HPDE6-E6E7 (cell line): ENCODE measurements at regions not wholly inside any gene's neighbourhood (a gene's known extent, or its start where the extent isn't known, plus 50 kb on each side); places are given as distances from the start of the nearest gene placed in this dataset.
"Not testable (repeated sequence)": the region's sequence is repeated elsewhere in the genome, so short reads cannot be mapped to it uniquely, and the experiment has no call there.

ENCODE experiments used
- DNase-seq: peaks from one replicate; pipeline ENCODE4 v3.0.0; 2011; ENCODE audit warnings: missing footprints; ENCODE audit errors: extremely low spot score

GRCh38 chr2:16203691-16204090 is 263.3 kb downstream of the MYCN start:
- DNase-seq = no peak

GRCh38 chr2:16203069-16203468 is 262.7 kb downstream of the MYCN start:
- DNase-seq = no peak

GRCh38 chr2:16202266-16203020 is 262.1 kb downstream of the MYCN start:
- DNase-seq = no peak

GRCh38 chr2:16201848-16202247 is 261.5 kb downstream of the MYCN start:
- no peak for DNase-seq

- DNase-seq = no peak
These were observed 260.3 kb downstream of the MYCN start for GRCh38 chr2:16200554-16201193.

- no peak for DNase-seq
These were observed 259.7 kb downstream of the MYCN start for GRCh38 chr2:16199882-16200553.

- DNase-seq = not testable (repeated sequence)
These were observed 258.9 kb downstream of the MYCN start for GRCh38 chr2:16199241-16199640.

- no peak for DNase-seq
These were observed 258.0 kb downstream of the MYCN start for GRCh38 chr2:16198166-16198912.

- DNase-seq = no peak
These were observed 257.3 kb downstream of the MYCN start for GRCh38 chr2:16197504-16198147.

- no peak for DNase-seq
These were observed 256.5 kb downstream of the MYCN start for GRCh38 chr2:16196687-16197503.

- no peak for DNase-seq
These were observed 255.3 kb downstream of the MYCN start for GRCh38 chr2:16195681-16196070.

GRCh38 chr2:16194931-16195680 is 254.8 kb downstream of the MYCN start:
- no peak for DNase-seq

- no peak for DNase-seq
These were observed 254.2 kb downstream of the MYCN start for GRCh38 chr2:16194530-16194929.

GRCh38 chr2:16194096-16194390 is 253.7 kb downstream of the MYCN start:
- no peak for DNase-seq

GRCh38 chr2:16192416-16193216 is 252.3 kb downstream of the MYCN start:
- no peak for DNase-seq

- DNase-seq = no peak
These were observed 251.3 kb downstream of the MYCN start for GRCh38 chr2:16191431-16192200.

- no peak for DNase-seq
These were observed 250.3 kb downstream of the MYCN start for GRCh38 chr2:16190446-16191270.

- no peak for DNase-seq
These were observed 249.4 kb downstream of the MYCN start for GRCh38 chr2:16189836-16190160.
